ENCODE measurements at regions not wholly inside any gene's neighbourhood (a gene's known extent, or its start where the extent isn't known, plus 50 kb on each side); places are given as distances from the start of the nearest gene placed in this dataset.
A peak's percentile ranks its signal among the peaks of the same experiment; 100 is the strongest.

GRCh38 chr7:25887266-25887665 lies 264.7 kb upstream of the NFE2L3 start:
- no peaks in the 10 kb centered on the region for H3K9me3 Mint-ChIP-seq
- no peak for TF ChIP-seq CTCF (IDR thresholded peaks at IDR 0.05; ENCODE audit: unreplicated experiment)
- no peak overlapping the region for H3K27ac Mint-ChIP-seq
- DNase-seq (ENCODE audit: low spot score in 2 of 2, unreplicated experiment in 2 of 2) = no peak
- no peaks in the 10 kb centered on the region for H3K36me3 Mint-ChIP-seq
- no peak overlapping the region for H3K4me3 Mint-ChIP-seq
- H3K27me3 Mint-ChIP-seq (ENCODE audit: low read depth) = peaks cover 36% of the 10 kb centered on the region
- no peaks in the 10 kb centered on the region for H3K4me1 Mint-ChIP-seq

GRCh38 chr7:25887795-25888559 lies 264.0 kb upstream of the NFE2L3 start:
- peaks cover 3% of the 10 kb centered on the region for H3K4me1 Mint-ChIP-seq
- no peak overlapping the region for H3K27ac Mint-ChIP-seq
- TF ChIP-seq CTCF (IDR thresholded peaks at IDR 0.05; ENCODE audit: unreplicated experiment) = no peak
- no peak overlapping the region for H3K4me3 Mint-ChIP-seq
- H3K9me3 Mint-ChIP-seq = no peaks in the 10 kb centered on the region
- H3K27me3 Mint-ChIP-seq (ENCODE audit: low read depth) = peaks cover 30% of the 10 kb centered on the region
- no peaks in the 10 kb centered on the region for H3K36me3 Mint-ChIP-seq
- no peak for DNase-seq (ENCODE audit: low spot score in 2 of 2, unreplicated experiment in 2 of 2)

- Mint-ChIP-seq H3K27ac (no peak overlapping the region), H3K36me3 (no peaks in the 10 kb centered on the region), H3K9me3 (no peaks in the 10 kb centered on the region), H3K4me1 (peaks cover 14% of the 10 kb centered on the region), H3K4me3 (no peak overlapping the region), H3K27me3 (ENCODE audit: low read depth) (peaks cover 19% of the 10 kb centered on the region)
- no peak for DNase-seq (ENCODE audit: low spot score in 2 of 2, unreplicated experiment in 2 of 2)
- TF ChIP-seq CTCF (IDR thresholded peaks at IDR 0.05; ENCODE audit: unreplicated experiment) = no peak
Observed at GRCh38 chr7:25889765-25890164, 262.2 kb upstream of the NFE2L3 start.

- Mint-ChIP-seq H3K27me3 (ENCODE audit: low read depth) (peaks cover 16% of the 10 kb centered on the region), H3K27ac (no peak overlapping the region), H3K36me3 (no peaks in the 10 kb centered on the region), H3K4me1 (peaks cover 19% of the 10 kb centered on the region), H3K9me3 (no peaks in the 10 kb centered on the region), H3K4me3 (no peak overlapping the region)
- DNase-seq (ENCODE audit: low spot score in 2 of 2, unreplicated experiment in 2 of 2) = no peak
- no peak for TF ChIP-seq CTCF (IDR thresholded peaks at IDR 0.05; ENCODE audit: unreplicated experiment)
Observed at GRCh38 chr7:25891591-25891990, 260.4 kb upstream of the NFE2L3 start.

GRCh38 chr7:25893436-25893835 lies 258.6 kb upstream of the NFE2L3 start:
- H3K9me3 Mint-ChIP-seq = no peaks in the 10 kb centered on the region
- peaks cover 16% of the 10 kb centered on the region for H3K27me3 Mint-ChIP-seq (ENCODE audit: low read depth)
- TF ChIP-seq CTCF (IDR thresholded peaks at IDR 0.05; ENCODE audit: unreplicated experiment) = no peak
- no peak for DNase-seq (ENCODE audit: low spot score in 2 of 2, unreplicated experiment in 2 of 2)
- H3K4me3 Mint-ChIP-seq = peak overlapping the region; percentile 71
- peaks cover 19% of the 10 kb centered on the region for H3K4me1 Mint-ChIP-seq
- H3K36me3 Mint-ChIP-seq = no peaks in the 10 kb centered on the region
- no peak overlapping the region for H3K27ac Mint-ChIP-seq

Data from mesothelial cell of epicardium (in vitro differentiated cells).